HG03520 (cell line): ENCODE measurements at regions not wholly inside any gene's neighbourhood (a gene's known extent, or its start where the extent isn't known, plus 50 kb on each side); places are given as distances from the start of the nearest gene placed in this dataset.

Experiments
- ATAC-seq: cut with Tn5 transposase; IDR thresholded peaks from one replicate; pipeline ENCODE4 v1.9.1; 2021; ENCODE audit warnings: mild to moderate bottlenecking, moderate library complexity; ENCODE audit not compliant: unreplicated experiment

- no peak for ATAC-seq
Observed at GRCh38 chr21:26412885-26413284, 160.2 kb downstream of the CYYR1 start.

- ATAC-seq = no peak
Observed at GRCh38 chr21:26409735-26410134, 163.4 kb downstream of the CYYR1 start.

GRCh38 chr21:26408511-26408910 is 164.6 kb downstream of the CYYR1 start:
- ATAC-seq = no peak

- ATAC-seq = no peak
Observed at GRCh38 chr21:26406526-26406925, 166.6 kb downstream of the CYYR1 start.

GRCh38 chr21:26405735-26406361 is 167.2 kb downstream of the CYYR1 start:
- peak; percentile 39 for ATAC-seq

- ATAC-seq = no peak
Observed at GRCh38 chr21:26405071-26405470, 168.0 kb downstream of the CYYR1 start.

- no peak for ATAC-seq
Observed at GRCh38 chr21:26404288-26404687, 168.8 kb downstream of the CYYR1 start.

GRCh38 chr21:26403321-26403720 is 169.8 kb downstream of the CYYR1 start:
- ATAC-seq = no peak

- no peak for ATAC-seq
Observed at GRCh38 chr21:26397545-26397944, 175.5 kb downstream of the CYYR1 start.

- no peak for ATAC-seq
Observed at GRCh38 chr21:26394341-26394740, 178.7 kb downstream of the CYYR1 start.

- ATAC-seq = no peak
Observed at GRCh38 chr21:26391166-26391565, 181.9 kb downstream of the CYYR1 start.

GRCh38 chr21:26389971-26390641 is 183.0 kb downstream of the CYYR1 start:
- peak; percentile 72 for ATAC-seq

- no peak for ATAC-seq
Observed at GRCh38 chr21:26388731-26389231, 184.3 kb downstream of the CYYR1 start.

GRCh38 chr21:26385721-26386120 is 187.4 kb downstream of the CYYR1 start:
- no peak for ATAC-seq

GRCh38 chr21:26379561-26379960 is 193.5 kb downstream of the CYYR1 start:
- no peak for ATAC-seq

GRCh38 chr21:26377111-26377694 is 195.9 kb downstream of the CYYR1 start:
- no peak for ATAC-seq

- no peak for ATAC-seq
Observed at GRCh38 chr21:26374817-26375216, 198.3 kb downstream of the CYYR1 start.

GRCh38 chr21:26368591-26369320 is 198.2 kb upstream of the APP start:
- no peak for ATAC-seq

GRCh38 chr21:26366781-26367180 is 196.2 kb upstream of the APP start:
- no peak for ATAC-seq

GRCh38 chr21:26365849-26366248 is 195.3 kb upstream of the APP start:
- no peak for ATAC-seq

- no peak for ATAC-seq
Observed at GRCh38 chr21:26351661-26352060, 181.1 kb upstream of the APP start.

GRCh38 chr21:26332867-26333266 is 162.3 kb upstream of the APP start:
- ATAC-seq = no peak
